H1 (cell line): ENCODE measurements at regions not wholly inside any gene's neighbourhood (a gene's known extent, or its start where the extent isn't known, plus 50 kb on each side); places are given as distances from the start of the nearest gene placed in this dataset.
A peak's percentile ranks its signal among the peaks of the same experiment; 100 is the strongest.

ENCODE experiments used
- CTCF ChIA-PET: fragments of 300-600 bp; sonication (Branson Sonifier 250); formaldehyde crosslinking; loops from one replicate; lab custom pipeline; 2021; ENCODE audit not compliant: partially characterized antibody; lab: Charles Lee
- POLR2A ChIA-PET: fragments of 300-600 bp; sonication (Branson Sonifier 250); formaldehyde crosslinking; loops from one replicate; lab custom pipeline; 2021; ENCODE audit warnings: inconsistent platforms; ENCODE audit not compliant: partially characterized antibody; lab: Charles Lee
- DNase-seq, 2 experiments: peaks; one replicate each; pipeline versions ENCODE4 v3.0.0 to v3.0.0-alpha.2; 2010 to 2022; ENCODE audit warnings: low spot score in 2 of 2, low read depth in 1 of 2, mixed read lengths in 1 of 2
- FAIRE-seq: peaks from 2 replicates; lab custom pipeline; 2011; peaks lifted over from hg19 to GRCh38; lab: Jason Lieb, UNC
- H2AFZ ChIP-seq: 2 replicates; pipeline ENCODE4 v1.8.1; 2012; ENCODE audit warnings: low read length, inconsistent platforms
- H2AK5ac ChIP-seq: 2 replicates; pipeline ENCODE4 v1.6.1; 2013; ENCODE audit warnings: low read depth, low read length
- H2BK120ac ChIP-seq: replicated peaks from 2 replicates; pipeline ENCODE3; 2013; ENCODE audit warnings: low read depth, low read length, inconsistent platforms
- H2BK12ac ChIP-seq: 2 replicates; pipeline ENCODE4 v1.6.1; 2013; ENCODE audit warnings: low read depth, low read length
- H2BK15ac ChIP-seq: 2 replicates; pipeline ENCODE4 v1.6.1; 2013; ENCODE audit warnings: low read length
- H2BK20ac ChIP-seq: 2 replicates; pipeline ENCODE4 v1.6.1; 2013; ENCODE audit warnings: low read length
- H2BK5ac ChIP-seq: 2 replicates; pipeline ENCODE4 v1.6.1; 2013; ENCODE audit warnings: low read depth, low read length
- H3K14ac ChIP-seq: 2 replicates; pipeline ENCODE4 v1.6.1; 2013; ENCODE audit warnings: inconsistent platforms; ENCODE audit not compliant: insufficient read length
- H3K18ac ChIP-seq: 2 replicates; pipeline ENCODE4 v1.6.1; 2013; ENCODE audit warnings: low read length; ENCODE audit errors: extremely low read depth
- H3K23ac ChIP-seq: 2 replicates; pipeline ENCODE4 v1.6.1; 2013; ENCODE audit warnings: inconsistent platforms; ENCODE audit not compliant: insufficient read length
- H3K23me2 ChIP-seq: 2 replicates; pipeline ENCODE4 v1.6.1; 2013; ENCODE audit warnings: low read depth, low read length
- H3K27ac ChIP-seq: 2 replicates; pipeline ENCODE4 v1.6.1; 2011; ENCODE audit warnings: low read depth, low read length, inconsistent platforms
- H3K27me3 ChIP-seq, 4 experiments: replicated peaks in 1 of 4; 1 replicate in 1 of 4; 2 replicates in 3 of 4; pipeline versions ENCODE4 v1.6.1 to v1.8.1; 2011 to 2013; ENCODE audit warnings: low read length in 3 of 4, mild to moderate bottlenecking in 3 of 4, inconsistent platforms in 2 of 4, mixed read lengths in 2 of 4, moderate library complexity in 1 of 4; ENCODE audit not compliant: control insufficient read depth in 3 of 4, insufficient read depth in 3 of 4; ENCODE audit errors: extremely low read depth in 1 of 4
- H3K36me3 ChIP-seq, 4 experiments: 2 replicates each; pipeline versions ENCODE4 v1.6.1 to v1.8.1; 2011 to 2013; ENCODE audit warnings: mild to moderate bottlenecking in 4 of 4, low read length in 3 of 4, moderate library complexity in 2 of 4, control low read depth in 1 of 4, inconsistent platforms in 1 of 4; ENCODE audit not compliant: insufficient read depth in 4 of 4, control insufficient read depth in 2 of 4
- H3K4ac ChIP-seq: replicated peaks from 2 replicates; pipeline ENCODE3; 2013; ENCODE audit warnings: low read length, low read depth, mixed read lengths, inconsistent platforms; ENCODE audit not compliant: insufficient read length
- H3K4me1 ChIP-seq, 4 experiments: replicated peaks in 1 of 4; 1 replicate in 1 of 4; 2 replicates in 3 of 4; pipeline versions ENCODE4 v1.6.1 to v1.8.1; 2011 to 2013; ENCODE audit warnings: low read length in 3 of 4, inconsistent platforms in 2 of 4, mixed read lengths in 1 of 4; ENCODE audit not compliant: insufficient read depth in 4 of 4, control insufficient read depth in 3 of 4
- H3K4me2 ChIP-seq, 2 experiments: 2 replicates each; pipeline versions ENCODE4 v1.6.1 to v1.8.1; 2011 to 2013; ENCODE audit warnings: low read depth in 2 of 2, low read length in 2 of 2, control low read depth in 1 of 2, inconsistent platforms in 1 of 2, mild to moderate bottlenecking in 1 of 2; ENCODE audit not compliant: insufficient read depth in 1 of 2
- H3K4me3 ChIP-seq, 4 experiments: fragments of 200-600, 300-600 bp in 1 of 4; sonication (generic), shearing (Covaris generic), sonication (Bioruptor Twin) in 1 of 4; 2 replicates each; pipeline versions ENCODE4 v1.5.1 to v1.8.1; 2011 to 2016; ENCODE audit warnings: low read length in 4 of 4, low read depth in 3 of 4, control low read depth in 2 of 4, inconsistent platforms in 2 of 4, mild to moderate bottlenecking in 2 of 4, mixed read lengths in 1 of 4, moderate library complexity in 1 of 4; ENCODE audit not compliant: insufficient read depth in 2 of 4; ENCODE audit errors: extremely low read depth in 1 of 4
- H3K56ac ChIP-seq: replicated peaks from 2 replicates; pipeline ENCODE3; 2013; ENCODE audit warnings: low read depth, mild to moderate bottlenecking, mixed read lengths, low read length, inconsistent platforms; ENCODE audit not compliant: insufficient read length
- H3K79me1 ChIP-seq: 2 replicates; pipeline ENCODE4 v1.6.1; 2013; ENCODE audit warnings: low read depth, low read length, control low read depth
- H3K79me2 ChIP-seq, 2 experiments: 2 replicates each; pipeline versions ENCODE4 v1.6.1 to v1.8.1; 2012 to 2013; ENCODE audit warnings: low read length in 2 of 2, mild to moderate bottlenecking in 2 of 2, inconsistent platforms in 1 of 2; ENCODE audit not compliant: insufficient read depth in 2 of 2, control insufficient read depth in 1 of 2
- H3K9ac ChIP-seq, 4 experiments: replicated peaks in 1 of 4; 1 replicate in 1 of 4; 2 replicates in 3 of 4; pipeline versions ENCODE4 v1.6.1 to v1.8.1; 2011 to 2013; ENCODE audit warnings: low read depth in 3 of 4, low read length in 3 of 4, control low read depth in 2 of 4, mild to moderate bottlenecking in 2 of 4, moderate library complexity in 2 of 4, inconsistent platforms in 1 of 4; ENCODE audit errors: extremely low read depth in 1 of 4
- H3K9me3 ChIP-seq, 2 experiments: 2 replicates each; pipeline versions ENCODE4 v1.6.1 to v1.8.1; 2012 to 2013; ENCODE audit warnings: mild to moderate bottlenecking in 2 of 2, moderate library complexity in 2 of 2, control low read depth in 1 of 2, inconsistent platforms in 1 of 2, low read depth in 1 of 2, low read length in 1 of 2, mixed read lengths in 1 of 2; ENCODE audit not compliant: insufficient read depth in 2 of 2
- H4K20me1 ChIP-seq, 2 experiments: replicated peaks in 1 of 2; 2 replicates each; pipeline versions ENCODE3 to v1.8.1; 2011 to 2013; ENCODE audit warnings: inconsistent platforms in 2 of 2, low read length in 2 of 2, mild to moderate bottlenecking in 1 of 2; ENCODE audit not compliant: insufficient read depth in 2 of 2, control insufficient read depth in 1 of 2
- H4K5ac ChIP-seq: 2 replicates; pipeline ENCODE4 v1.6.1; 2013; ENCODE audit warnings: low read length, low read depth, mixed read lengths, inconsistent platforms; ENCODE audit not compliant: insufficient read length
- H4K8ac ChIP-seq: 2 replicates; pipeline ENCODE4 v1.8.0; 2013; ENCODE audit warnings: mild to moderate bottlenecking, moderate library complexity, low read length, inconsistent platforms; ENCODE audit not compliant: insufficient read depth; ENCODE audit errors: extremely low read depth
- H4K91ac ChIP-seq: replicated peaks from 2 replicates; pipeline ENCODE3; 2013; ENCODE audit warnings: low read length, mixed read lengths, inconsistent platforms; ENCODE audit not compliant: insufficient read length
- CREB1 ChIP-seq: IDR thresholded peaks from 2 replicates; pipeline ENCODE4 v1.6.1; 2012; ENCODE audit warnings: inconsistent platforms
- E2F6 ChIP-seq: IDR thresholded peaks from 2 replicates; pipeline ENCODE4 v1.6.1; 2012; ENCODE audit warnings: inconsistent platforms
- MAX ChIP-seq: IDR thresholded peaks from 2 replicates; pipeline ENCODE4 v1.6.1; 2012; ENCODE audit warnings: inconsistent platforms
- NRF1 ChIP-seq: IDR thresholded peaks from 2 replicates; pipeline ENCODE4 v1.6.1; 2011; ENCODE audit warnings: mild to moderate bottlenecking, low read depth, low read length, improper control_type of control experiment
- RAD21 ChIP-seq, 2 experiments: IDR thresholded peaks in 1 of 2; conservative IDR thresholded peaks in 1 of 2; 2 replicates each; pipeline ENCODE4 v1.6.1; 2011; ENCODE audit warnings: low read depth in 2 of 2, low read length in 2 of 2, improper control_type of control experiment in 1 of 2, inconsistent platforms in 1 of 2, mild to moderate bottlenecking in 1 of 2, moderate library complexity in 1 of 2
- RNF2 ChIP-seq: fragments of 200-900, 300-1000 bp; sonication (generic); IDR thresholded peaks from 2 replicates; pipeline ENCODE4 v1.7.1; 2016; ENCODE audit warnings: borderline replicate concordance, low read depth, mild to moderate bottlenecking, antibody characterized with exemption, low read length; ENCODE audit not compliant: poor library complexity, severe bottlenecking; ENCODE audit errors: missing control alignments
- SAP30 ChIP-seq: fragments of 300-600 bp; sonication (generic); IDR thresholded peaks from 2 replicates; pipeline ENCODE4 v1.7.1; 2012; ENCODE audit warnings: low read length, moderate library complexity, mild to moderate bottlenecking, inconsistent platforms; ENCODE audit not compliant: insufficient read depth, insufficient replicate concordance
- SIRT6 ChIP-seq: IDR thresholded peaks from one replicate; pipeline ENCODE4 v1.7.1; 2012; ENCODE audit warnings: low read length, inconsistent platforms
- SP2 ChIP-seq: IDR thresholded peaks from 2 replicates; pipeline ENCODE4 v1.6.1; 2012; ENCODE audit warnings: mild to moderate bottlenecking, low read length, inconsistent platforms
- TAF1 ChIP-seq: IDR thresholded peaks from 2 replicates; pipeline ENCODE4 v1.6.1; 2011; ENCODE audit warnings: mild to moderate bottlenecking, low read depth, low read length
- WGBS, 2 experiments: shearing (Covaris generic) in 1 of 2; methylation state at CpG; one replicate each; pipeline versions ENCODE4 v1.1.6 to v1.1.7; 2013 to 2015; ENCODE audit warnings: low lambda C conversion rate in 2 of 2, mixed read lengths in 2 of 2, inconsistent platforms in 1 of 2, low coverage in 1 of 2, missing lambda C conversion rate in 1 of 2; ENCODE audit not compliant: insufficient replicate concordance in 2 of 2, insufficient coverage in 1 of 2, insufficient read length in 1 of 2; ENCODE audit errors: extremely low coverage in 1 of 2, missing lambda C conversion rate in 1 of 2; 5-methylcytosine and 5-hydroxymethylcytosine counted together

GRCh38 chr4:133574248-133574647, 425.2 kb downstream of the PCDH10 start:
- no peaks in the 10 kb centered on the region for H3K79me2 ChIP-seq
- H3K79me1 ChIP-seq, result no peaks in the 10 kb centered on the region
- no peak overlapping the region for H2BK5ac ChIP-seq
- CTCF ChIA-PET, result interaction anchor here (1.2 kb wide), 1 partner anchor 22 kb away, joined by 3 read pairs; no protein-coding TSS in a partner anchor
- H3K4me1 ChIP-seq, result no peaks in the 10 kb centered on the region
- H4K5ac ChIP-seq, result no peak overlapping the region
- TF ChIP-seq E2F6, result no peak
- no peak for TF ChIP-seq MAX
- no peak for TF ChIP-seq SIRT6
- no peak for TF ChIP-seq RAD21 (IDR thresholded peaks at IDR 0.05 in 1 of 2, conservative IDR thresholded peaks at IDR 0.05 in 1 of 2; ENCODE audit: low read depth in 2 of 2, low read length in 2 of 2)
- no peak for TF ChIP-seq TAF1
- no peak for TF ChIP-seq NRF1
- no peak for TF ChIP-seq SP2
- TF ChIP-seq SAP30, result no peak
- TF ChIP-seq RNF2, result no peak
- no peak for TF ChIP-seq CREB1
- TF ChIP-seq, all 59 proteins: peak for 0
- Histone ChIP-seq H2BK20ac (no peak overlapping the region), H3K4me3 (no peak overlapping the region), H3K18ac (no peak overlapping the region), H2AFZ (no peak overlapping the region), H4K8ac (0 out of 2 replicates have a peak overlapping the region, but pooled peaks have one; percentile 35), H3K14ac (no peak overlapping the region), H4K91ac (no peak overlapping the region), H3K27me3 (no peaks in the 10 kb centered on the region), H3K27ac (no peak overlapping the region), H2BK15ac (no peak overlapping the region), H3K36me3 (no peaks in the 10 kb centered on the region), H3K56ac (no peak overlapping the region), H2BK120ac (no peak overlapping the region), H3K4ac (no peak overlapping the region), H3K9me3 (peaks cover 0 to 3% of the 10 kb centered on the region in 2 experiments; a peak in 1 of 4 replicates), H4K20me1 (no peaks in the 10 kb centered on the region), H2AK5ac (no peak overlapping the region), H3K9ac (no peak overlapping the region), H3K23ac (no peak overlapping the region), H3K23me2 (no peaks in the 10 kb centered on the region), H2BK12ac (no peak overlapping the region), H3K4me2 (no peak overlapping the region)
- FAIRE-seq (no peak), DNase-seq (no peak)
- POLR2A ChIA-PET, result no interaction called here
- 94% methylated on average over 1 of the region's 1 CpG; no CpG with 5 or more reads in 1 of the 2 experiments for WGBS, 2 experiments
